Upper lobe of left lung (tissue), 6 donors: ENCODE measurements at regions not wholly inside any gene's neighbourhood (a gene's known extent, or its start where the extent isn't known, plus 50 kb on each side); places are given as distances from the start of the nearest gene placed in this dataset.

Experiments
- ATAC-seq, 2 donors: fragments of 200-7000 bp; cut with Tn5 transposase; one replicate each; pipeline ENCODE4 v1.9.1; 2022; ENCODE audit warnings: mild to moderate bottlenecking in 2 of 2, moderate library complexity in 2 of 2; ENCODE audit not compliant: low FRiP score in 2 of 2
- DNase-seq, 2 donors: peaks; one replicate each; pipeline ENCODE4 v3.0.0-alpha.2; 2019 to 2020
- H3K27ac ChIP-seq, 4 donors: fragments of 200-600 bp; sonication (generic); one replicate each; pipeline ENCODE4 v1.5.1; 2016 to 2019
- H3K27me3 ChIP-seq, 4 donors: fragments of 200-600 bp; sonication (generic); one replicate each; pipeline ENCODE4 v1.5.1; 2017 to 2019
- H3K36me3 ChIP-seq, 4 donors: fragments of 200-600 bp; sonication (generic); one replicate each; pipeline ENCODE4 v1.5.1; 2016 to 2019
- H3K4me1 ChIP-seq, 4 donors: fragments of 200-600 bp; sonication (generic); one replicate each; pipeline ENCODE4 v1.5.1; 2018 to 2019
- H3K4me3 ChIP-seq, 4 donors: fragments of 200-600 bp; sonication (generic); one replicate each; pipeline ENCODE4 v1.5.1; 2017 to 2019; ENCODE audit warnings: mild to moderate bottlenecking in 2 of 4, moderate library complexity in 1 of 4
- H3K9me3 ChIP-seq, 4 donors: fragments of 200-600 bp; sonication (generic); one replicate each; pipeline ENCODE4 v1.5.1; 2018 to 2019
- CTCF ChIP-seq, 6 experiments: fragments of 450-650 bp in 4 of 6; fragments of 200-600 bp in 2 of 6; sonication (generic) in 2 of 6; IDR thresholded peaks; one replicate each; pipeline ENCODE4 v1.5.1; 2016 to 2019; ENCODE audit warnings: antibody characterized with exemption in 6 of 6
- EP300 ChIP-seq, 4 donors: sonication (generic); formaldehyde crosslinking; IDR thresholded peaks; one replicate each; pipeline ENCODE4 v1.5.1; 2017; ENCODE audit warnings: antibody characterized with exemption in 4 of 4, control low read depth in 2 of 4
- POLR2A ChIP-seq, 4 donors: fragments of 450-650 bp; IDR thresholded peaks; one replicate each; pipeline ENCODE4 v1.5.1; 2016 to 2017; ENCODE audit warnings: antibody characterized with exemption in 4 of 4, mild to moderate bottlenecking in 2 of 4
- POLR2AphosphoS5 ChIP-seq, 2 donors: sonication (generic); formaldehyde crosslinking; IDR thresholded peaks; one replicate each; pipeline ENCODE4 v1.5.1; 2017; ENCODE audit warnings: antibody characterized with exemption in 2 of 2
- WGBS, 2 donors: methylation state at CpG; one replicate each; pipeline ENCODE4 v1.1.5; 2017 to 2018; 5-methylcytosine and 5-hydroxymethylcytosine counted together
- donor health status: DM: no; HTN: no; CAD: no; lungs with moderate emphysema.
- donor health status: DM: no; HTN: yes; CAD: no; lungs with severe emphysema.

GRCh38 chr2:187857826-187858225 lies 303.6 kb upstream of the TFPI start:
- WGBS, 2 donors: 89 to 90% methylated on average over 1 of the region's 1 CpG
- Histone ChIP-seq H3K36me3 (no peaks in the 10 kb centered on the region), H3K4me3 (no peak overlapping the region), H3K4me1 (no peaks in the 10 kb centered on the region), H3K27ac (no peak overlapping the region), H3K27me3 (no peaks in the 10 kb centered on the region), H3K9me3 (no peaks in the 10 kb centered on the region)
- no peak for TF ChIP-seq POLR2AphosphoS5 (IDR thresholded peaks at IDR 0.05)
- TF ChIP-seq CTCF (IDR thresholded peaks at IDR 0.05): no peak
- TF ChIP-seq EP300 (IDR thresholded peaks at IDR 0.05): no peak
- no peak for TF ChIP-seq POLR2A (IDR thresholded peaks at IDR 0.05)
- ATAC-seq (no peak), DNase-seq (no peak)

GRCh38 chr2:187862715-187863114 lies 308.5 kb upstream of the TFPI start:
- ATAC-seq (no peak), DNase-seq (no peak)
- no peak overlapping the region for H3K4me3 ChIP-seq
- no peak for TF ChIP-seq POLR2A (IDR thresholded peaks at IDR 0.05)
- no peak for TF ChIP-seq POLR2AphosphoS5 (IDR thresholded peaks at IDR 0.05)
- no peak for TF ChIP-seq CTCF (IDR thresholded peaks at IDR 0.05)
- no peak for TF ChIP-seq EP300 (IDR thresholded peaks at IDR 0.05)
- no peaks in the 10 kb centered on the region for H3K9me3 ChIP-seq
- no peaks in the 10 kb centered on the region for H3K36me3 ChIP-seq
- 37 to 51% methylated on average over 3 of the region's 3 CpGs for WGBS, 2 donors
- H3K27me3 ChIP-seq: no peaks in the 10 kb centered on the region
- no peak overlapping the region for H3K27ac ChIP-seq
- no peaks in the 10 kb centered on the region for H3K4me1 ChIP-seq

GRCh38 chr2:187865025-187865424 lies 310.8 kb upstream of the TFPI start:
- 86 to 92% methylated on average over 4 of the region's 4 CpGs for WGBS, 2 donors
- ATAC-seq (no peak), DNase-seq (no peak)
- Histone ChIP-seq H3K4me3 (no peak overlapping the region), H3K36me3 (no peaks in the 10 kb centered on the region), H3K4me1 (no peaks in the 10 kb centered on the region), H3K9me3 (no peaks in the 10 kb centered on the region), H3K27ac (no peak overlapping the region), H3K27me3 (no peaks in the 10 kb centered on the region)
- TF ChIP-seq EP300 (IDR thresholded peaks at IDR 0.05) (no peak), POLR2AphosphoS5 (IDR thresholded peaks at IDR 0.05) (no peak), CTCF (IDR thresholded peaks at IDR 0.05) (no peak), POLR2A (IDR thresholded peaks at IDR 0.05) (no peak)

- DNase-seq: no peak
Measured at GRCh38 chr2:187867165-187867564, 312.9 kb upstream of the TFPI start.

GRCh38 chr2:187869195-187869594 lies 315.0 kb upstream of the TFPI start:
- TF ChIP-seq EP300 (IDR thresholded peaks at IDR 0.05) (no peak), POLR2AphosphoS5 (IDR thresholded peaks at IDR 0.05) (no peak), POLR2A (IDR thresholded peaks at IDR 0.05) (no peak), CTCF (IDR thresholded peaks at IDR 0.05) (no peak)
- Histone ChIP-seq H3K27me3 (no peaks in the 10 kb centered on the region), H3K27ac (no peak overlapping the region), H3K36me3 (no peaks in the 10 kb centered on the region), H3K4me1 (no peaks in the 10 kb centered on the region), H3K9me3 (no peaks in the 10 kb centered on the region), H3K4me3 (no peak overlapping the region)
- DNase-seq: no peak
- ATAC-seq: no peak
- WGBS, 2 donors: 86 to 89% methylated on average over 9 of the region's 9 CpGs

More at GRCh38 chr2:187867165-187867564, 312.9 kb upstream of the TFPI start:
- no peak for TF ChIP-seq POLR2A (IDR thresholded peaks at IDR 0.05)
- Histone ChIP-seq H3K4me1 (no peaks in the 10 kb centered on the region), H3K36me3 (no peaks in the 10 kb centered on the region), H3K4me3 (no peak overlapping the region), H3K27me3 (no peaks in the 10 kb centered on the region), H3K27ac (no peak overlapping the region), H3K9me3 (no peaks in the 10 kb centered on the region)
- 89 to 92% methylated on average over 8 of the region's 8 CpGs for WGBS, 2 donors
- no peak for ATAC-seq
